CD4-positive, alpha-beta T cell treated with Interleukin-10 for 1 hour (primary cell): ENCODE measurements at regions not wholly inside any gene's neighbourhood (a gene's known extent, or its start where the extent isn't known, plus 50 kb on each side); places are given as distances from the start of the nearest gene placed in this dataset.

ENCODE experiments used
- DNase-seq: peaks from one replicate; pipeline ENCODE4 v3.0.0-alpha.2; 2020

- no peak for DNase-seq
These were observed 753.3 kb downstream of the IRX1 start for GRCh38 chr5:4348919-4349318.

GRCh38 chr5:4356201-4356600 lies 760.6 kb downstream of the IRX1 start:
- DNase-seq, result no peak

GRCh38 chr5:4359847-4360246 lies 764.2 kb downstream of the IRX1 start:
- DNase-seq, result no peak

GRCh38 chr5:4361753-4362152 lies 766.1 kb downstream of the IRX1 start:
- DNase-seq, result no peak

- DNase-seq, result no peak
These were observed 766.8 kb downstream of the IRX1 start for GRCh38 chr5:4362411-4362810.

- DNase-seq, result no peak
These were observed 767.4 kb downstream of the IRX1 start for GRCh38 chr5:4363045-4363444.

- no peak for DNase-seq
These were observed 771.0 kb downstream of the IRX1 start for GRCh38 chr5:4366628-4367027.

- no peak for DNase-seq
These were observed 769.9 kb upstream of the ADAMTS16 start for GRCh38 chr5:4370218-4370617.

GRCh38 chr5:4372481-4372880 lies 767.6 kb upstream of the ADAMTS16 start:
- no peak for DNase-seq

GRCh38 chr5:4373051-4373820 lies 766.9 kb upstream of the ADAMTS16 start:
- no peak for DNase-seq

- no peak for DNase-seq
These were observed 765.3 kb upstream of the ADAMTS16 start for GRCh38 chr5:4374866-4375265.

- DNase-seq, result no peak
These were observed 764.5 kb upstream of the ADAMTS16 start for GRCh38 chr5:4375640-4376039.

GRCh38 chr5:4383102-4383501 lies 757.0 kb upstream of the ADAMTS16 start:
- no peak for DNase-seq

- no peak for DNase-seq
These were observed 756.5 kb upstream of the ADAMTS16 start for GRCh38 chr5:4383518-4384198.

- no peak for DNase-seq
These were observed 755.5 kb upstream of the ADAMTS16 start for GRCh38 chr5:4384649-4385048.

GRCh38 chr5:4386152-4386551 lies 754.0 kb upstream of the ADAMTS16 start:
- no peak for DNase-seq

GRCh38 chr5:4387290-4387689 lies 752.8 kb upstream of the ADAMTS16 start:
- DNase-seq, result no peak

GRCh38 chr5:4395752-4396151 lies 744.4 kb upstream of the ADAMTS16 start:
- no peak for DNase-seq

GRCh38 chr5:4405614-4406219 lies 734.4 kb upstream of the ADAMTS16 start:
- no peak for DNase-seq

- no peak for DNase-seq
These were observed 730.0 kb upstream of the ADAMTS16 start for GRCh38 chr5:4410151-4410550.

- DNase-seq, result no peak
These were observed 728.5 kb upstream of the ADAMTS16 start for GRCh38 chr5:4411664-4412063.

GRCh38 chr5:4413996-4414395 lies 726.1 kb upstream of the ADAMTS16 start:
- no peak for DNase-seq

- no peak for DNase-seq
These were observed 722.0 kb upstream of the ADAMTS16 start for GRCh38 chr5:4418084-4418483.

GRCh38 chr5:4419281-4419680 lies 720.8 kb upstream of the ADAMTS16 start:
- no peak for DNase-seq
